GM19023 (cell line): ENCODE measurements at regions not wholly inside any gene's neighbourhood (a gene's known extent, or its start where the extent isn't known, plus 50 kb on each side); places are given as distances from the start of the nearest gene placed in this dataset.

ENCODE experiments used
- ATAC-seq: cut with Tn5 transposase; IDR thresholded peaks from one replicate; pipeline ENCODE4 v1.9.1; 2021; ENCODE audit warnings: mild to moderate bottlenecking, moderate library complexity; ENCODE audit not compliant: unreplicated experiment

DNA sequence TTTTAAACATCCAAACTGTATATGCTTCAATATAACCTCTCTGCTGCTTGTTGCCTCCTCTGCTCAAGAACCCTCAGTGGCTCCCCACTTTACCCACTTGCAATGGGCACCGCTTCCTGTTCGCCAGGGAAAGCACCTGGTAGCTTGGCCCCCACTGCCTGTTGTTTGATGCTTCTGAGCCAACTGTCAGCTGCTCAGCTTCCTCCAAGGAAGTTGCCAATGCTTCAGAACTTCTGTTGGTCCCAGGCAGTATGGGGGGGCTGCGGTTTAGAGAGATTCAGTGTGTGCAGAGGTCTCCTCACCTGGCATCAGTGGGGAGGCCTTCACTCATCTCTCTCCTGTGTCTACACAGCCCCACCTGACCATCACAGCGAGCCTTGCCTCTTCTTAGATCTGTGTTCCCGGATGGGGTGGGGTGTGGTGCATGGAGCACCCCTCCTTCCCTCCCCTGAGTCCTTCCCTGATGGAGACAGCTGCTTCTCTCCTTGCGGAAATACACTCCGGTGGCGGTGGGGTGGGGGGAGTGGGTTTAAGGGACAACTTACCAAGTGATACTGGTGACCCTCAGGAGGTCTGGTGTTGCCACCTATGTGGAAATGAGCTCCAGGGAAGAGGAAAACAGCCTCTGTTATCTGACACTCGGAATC lies 308.1 kb downstream of the CDH26 start:
- ATAC-seq = no peak

DNA sequence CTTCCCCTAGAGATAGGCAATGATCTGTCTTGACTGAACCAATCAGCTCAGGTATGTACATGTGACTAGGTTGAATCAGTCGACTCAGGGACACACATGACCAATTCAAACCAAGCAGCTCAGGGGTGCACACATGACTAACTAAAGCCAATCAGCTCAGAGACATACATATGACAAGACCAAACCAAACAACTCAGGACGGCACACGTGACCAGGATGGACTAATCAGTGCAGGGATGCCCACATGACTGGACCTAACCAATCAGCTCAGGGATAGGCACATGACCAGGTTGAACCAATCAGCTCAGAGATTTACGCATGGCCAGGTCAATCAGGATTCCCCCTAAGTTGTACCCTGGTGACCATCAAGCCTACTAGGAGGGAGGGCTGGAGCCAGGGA lies 310.3 kb downstream of the CDH26 start:
- no peak for ATAC-seq

DNA sequence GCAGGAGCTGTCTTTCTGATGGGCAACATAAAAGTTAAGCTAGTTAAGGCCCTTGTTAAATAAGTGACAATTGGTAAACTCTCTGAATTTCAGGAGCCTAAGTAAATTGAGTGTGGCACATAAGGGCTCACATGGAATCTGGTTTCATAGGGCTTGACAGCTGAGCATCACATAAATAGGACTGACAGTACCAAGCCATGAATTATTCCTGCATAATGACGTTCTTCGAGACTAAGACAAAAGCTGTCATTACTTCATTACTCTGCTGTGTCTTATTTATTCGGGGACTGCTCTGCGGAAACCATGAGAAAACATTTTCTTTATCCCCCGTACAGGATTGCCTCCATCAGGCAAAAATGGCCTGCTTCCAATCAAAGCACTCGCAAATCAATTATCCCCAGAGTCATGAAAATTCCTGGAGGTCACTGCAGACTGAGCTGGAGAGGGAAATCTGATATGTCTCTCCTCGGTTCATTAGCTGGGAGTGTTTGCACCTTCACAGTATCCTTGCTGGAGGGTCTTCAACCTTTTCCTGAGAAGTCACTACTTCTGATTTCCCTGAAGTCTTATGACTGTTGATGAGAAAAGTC lies 311.4 kb downstream of the CDH26 start:
- ATAC-seq = no peak

DNA sequence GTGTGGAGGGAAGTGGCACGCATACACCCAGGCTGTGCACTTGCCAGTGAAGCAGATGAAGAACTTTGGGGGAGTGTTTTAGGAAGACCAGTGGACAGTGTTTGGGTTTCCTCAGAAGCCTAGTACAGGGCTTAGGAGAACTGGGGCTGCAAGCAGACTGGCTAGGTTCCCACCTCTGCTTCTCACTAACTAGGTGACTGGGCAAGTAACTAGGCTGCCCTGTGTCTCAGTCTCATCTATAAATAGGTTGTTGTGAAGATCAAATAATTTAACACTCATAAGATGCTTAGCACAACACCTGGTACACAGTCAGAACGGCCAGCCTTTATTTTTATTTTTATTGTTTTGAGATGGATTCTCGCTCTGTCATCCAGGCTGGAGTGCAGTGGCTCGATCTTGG lies 312.1 kb downstream of the CDH26 start:
- ATAC-seq = no peak

DNA sequence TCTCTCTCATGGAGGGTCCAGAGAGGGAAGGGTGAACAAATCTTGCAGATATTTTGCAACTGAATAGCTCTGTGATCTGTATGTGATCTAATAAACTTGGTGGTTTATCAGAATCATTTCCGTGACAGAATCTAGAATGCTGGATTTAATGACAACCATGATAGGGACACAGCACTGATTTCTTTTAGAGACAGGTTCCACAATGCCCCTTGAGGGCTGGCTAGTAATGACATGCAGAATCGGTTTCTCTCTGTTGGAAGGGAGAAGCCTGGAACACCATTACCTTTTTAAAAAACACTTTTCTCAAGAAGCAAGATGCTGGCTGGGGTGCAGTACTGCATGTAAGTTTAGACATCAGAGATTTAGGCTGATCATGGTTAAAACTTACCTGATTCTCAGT lies 313.4 kb downstream of the CDH26 start:
- ATAC-seq = no peak

DNA sequence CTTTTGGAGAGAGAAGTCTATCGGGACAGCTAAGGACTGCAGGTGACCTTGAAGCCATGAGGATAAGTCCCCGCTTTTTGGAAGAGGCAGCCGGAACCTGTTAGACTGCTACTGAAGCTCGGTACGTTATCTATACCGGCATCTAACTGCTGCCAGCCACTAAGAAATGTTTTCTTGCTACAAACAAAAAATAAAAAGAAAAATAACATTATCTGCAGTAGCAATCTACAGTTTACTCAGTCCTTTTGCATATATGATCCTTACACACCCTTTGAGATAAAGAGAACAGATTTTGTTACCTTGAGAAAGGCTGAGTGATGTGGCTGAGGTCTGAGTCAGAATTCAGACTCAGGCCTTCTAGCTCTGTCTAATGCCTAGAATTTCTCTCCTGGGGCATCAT lies 314.6 kb downstream of the CDH26 start:
- no peak for ATAC-seq

DNA sequence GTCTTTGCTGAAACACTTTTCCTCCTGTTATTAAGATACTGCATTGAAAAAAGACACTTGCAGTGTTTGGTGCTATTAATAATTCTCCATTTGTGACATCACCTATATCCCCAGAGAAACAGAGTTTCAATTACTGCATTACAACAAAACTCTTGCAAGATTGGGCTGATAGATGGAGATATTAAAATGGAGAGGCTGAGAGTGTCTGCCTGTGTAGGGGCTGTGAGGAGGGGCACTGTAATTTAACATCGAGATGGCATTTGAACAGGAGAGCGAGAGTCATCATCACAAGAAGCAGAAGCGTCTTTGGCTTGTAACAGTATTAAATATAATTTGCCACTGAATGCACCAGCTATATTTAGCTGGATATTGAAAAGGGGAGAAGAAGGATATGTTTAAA lies 316.5 kb downstream of the CDH26 start:
- ATAC-seq = no peak

DNA sequence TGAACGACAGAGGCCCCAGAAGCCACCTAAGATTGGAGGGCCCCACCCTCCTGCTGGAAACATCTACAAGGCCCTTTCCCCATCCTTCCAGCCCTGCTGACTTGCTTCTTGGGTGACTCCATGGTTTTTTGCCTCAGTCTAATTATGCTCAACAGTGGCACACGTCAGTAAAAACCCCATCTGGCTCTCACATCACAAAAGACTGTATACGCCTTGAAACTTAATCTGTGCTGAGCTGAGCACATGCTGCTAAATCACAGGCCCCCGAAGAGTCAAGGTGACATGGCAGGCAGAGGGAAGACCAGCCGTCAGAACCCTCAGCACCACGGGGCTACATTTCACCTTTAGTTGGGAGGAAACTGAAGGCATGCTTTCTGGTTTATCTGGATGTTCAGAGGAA lies 323.1 kb downstream of the CDH26 start:
- no peak for ATAC-seq

DNA sequence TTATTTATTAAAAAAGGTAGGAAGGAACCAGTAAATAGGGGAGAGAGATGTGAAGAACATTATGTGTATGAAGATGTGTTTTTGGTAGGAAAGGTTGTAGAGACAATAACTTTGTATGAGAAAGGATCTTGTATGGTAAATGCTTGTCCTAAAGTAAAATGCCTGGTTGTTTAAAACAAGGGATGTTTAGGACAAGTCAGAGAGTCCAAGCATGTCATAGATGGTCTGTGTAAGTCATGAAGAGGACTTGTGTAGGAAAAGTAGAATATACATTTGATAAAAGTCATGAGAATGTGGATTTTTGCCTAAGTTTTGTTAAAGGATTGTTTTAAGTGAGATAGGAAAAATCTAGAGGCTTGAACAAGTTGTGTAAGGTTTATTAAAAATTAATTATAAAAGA lies 325.1 kb downstream of the CDH26 start:
- ATAC-seq = no peak

DNA sequence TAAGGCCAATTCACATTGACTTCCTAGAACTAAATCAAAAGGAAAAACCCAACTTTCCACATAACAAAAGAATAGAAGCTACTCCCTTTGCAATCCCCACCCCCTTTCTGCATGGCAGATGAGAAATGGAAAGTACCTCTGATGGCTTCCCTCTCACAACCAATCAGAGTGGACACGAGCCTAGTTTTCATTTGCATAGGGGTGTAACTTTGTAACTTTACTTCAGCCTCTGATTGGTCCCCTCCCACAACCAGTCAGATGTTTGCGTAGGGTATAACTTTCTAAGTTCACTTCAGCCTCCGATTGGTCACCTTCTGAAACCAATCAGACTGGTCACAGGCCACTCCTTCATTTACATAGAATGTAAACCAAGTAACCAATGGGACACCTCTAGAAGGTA lies 328.5 kb downstream of the CDH26 start:
- no peak for ATAC-seq

DNA sequence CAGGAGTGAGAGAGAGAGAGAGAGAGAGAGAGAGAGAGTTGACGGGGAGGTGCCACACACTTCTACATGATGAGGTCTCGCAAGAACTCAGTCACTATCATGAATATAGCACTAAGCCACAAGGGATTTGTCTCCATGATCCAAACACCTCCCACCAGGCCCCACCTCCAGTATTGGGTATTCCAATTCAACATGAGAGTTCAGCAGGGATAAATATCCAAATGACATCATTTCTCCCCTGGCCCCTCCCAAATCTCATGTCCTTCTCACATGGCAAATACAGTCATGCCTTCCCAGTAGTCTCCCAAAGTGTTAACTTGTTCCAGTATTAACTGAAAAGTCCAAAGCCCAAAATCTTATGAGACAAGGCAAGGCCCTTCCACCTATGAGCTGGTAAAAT lies 330.7 kb downstream of the CDH26 start:
- no peak for ATAC-seq

DNA sequence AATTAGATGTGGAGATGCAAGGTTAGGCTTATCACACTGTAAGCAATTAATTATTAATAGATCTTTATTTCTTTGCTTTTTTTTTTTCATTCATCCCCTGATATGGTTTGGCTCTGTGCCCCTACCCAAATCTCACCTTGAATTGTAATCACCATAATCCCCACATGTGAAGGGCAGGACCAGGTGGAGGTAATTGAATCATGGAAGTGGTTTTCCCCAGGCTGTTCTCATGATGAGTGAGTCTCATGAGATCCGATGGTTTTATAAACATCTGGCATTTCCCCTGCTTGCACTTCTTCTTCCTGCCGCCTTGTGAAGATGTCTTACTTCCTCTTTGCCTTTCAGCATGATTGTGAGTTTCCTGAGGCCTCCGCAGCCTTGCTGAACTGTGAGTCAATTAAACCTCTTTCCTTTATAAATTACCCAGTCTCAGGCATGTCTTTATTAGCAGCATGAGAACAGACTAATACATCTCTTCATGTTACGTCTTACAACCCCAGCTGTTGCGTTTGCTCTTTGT lies 333.8 kb downstream of the CDH26 start:
- no peak for ATAC-seq

DNA sequence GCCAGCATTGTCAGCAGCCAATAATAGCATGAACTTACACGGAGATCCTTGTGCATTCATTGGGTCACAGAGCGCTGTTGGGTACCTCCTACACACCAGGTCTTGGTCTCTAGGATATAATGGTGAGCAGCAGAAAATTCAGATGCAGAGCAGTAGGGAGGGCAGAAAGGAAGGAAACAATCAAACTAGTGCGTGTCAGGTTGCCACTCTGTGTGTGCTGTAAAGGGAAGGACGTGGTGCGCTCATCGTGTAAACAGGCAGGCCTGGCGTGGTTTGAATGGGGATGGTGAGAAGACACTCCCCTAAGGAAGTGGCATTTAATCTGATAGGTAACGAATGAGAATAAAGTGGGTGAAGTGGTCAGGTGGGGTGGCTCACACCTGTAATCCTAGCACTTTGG lies 336.4 kb downstream of the CDH26 start:
- no peak for ATAC-seq

DNA sequence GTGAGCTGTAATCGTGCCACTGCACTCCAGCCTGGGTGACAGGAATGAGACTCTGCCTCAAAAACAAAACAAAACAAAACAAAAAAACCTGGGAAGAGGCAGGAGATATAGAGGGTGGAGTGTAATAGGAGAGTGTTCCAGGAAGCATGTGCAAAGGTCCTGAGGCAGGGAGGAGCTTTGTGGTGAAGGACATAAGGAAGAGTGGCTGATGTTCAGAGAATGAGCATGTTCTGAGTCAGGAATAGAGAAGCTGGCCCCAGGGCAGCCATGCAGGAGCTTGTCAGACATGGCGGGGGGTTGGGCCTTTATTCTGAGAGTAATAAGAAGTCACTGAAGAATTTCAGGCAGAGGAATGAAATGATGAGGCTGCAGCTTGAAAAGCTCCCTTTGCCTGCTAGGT lies 337.0 kb downstream of the CDH26 start:
- ATAC-seq = no peak

DNA sequence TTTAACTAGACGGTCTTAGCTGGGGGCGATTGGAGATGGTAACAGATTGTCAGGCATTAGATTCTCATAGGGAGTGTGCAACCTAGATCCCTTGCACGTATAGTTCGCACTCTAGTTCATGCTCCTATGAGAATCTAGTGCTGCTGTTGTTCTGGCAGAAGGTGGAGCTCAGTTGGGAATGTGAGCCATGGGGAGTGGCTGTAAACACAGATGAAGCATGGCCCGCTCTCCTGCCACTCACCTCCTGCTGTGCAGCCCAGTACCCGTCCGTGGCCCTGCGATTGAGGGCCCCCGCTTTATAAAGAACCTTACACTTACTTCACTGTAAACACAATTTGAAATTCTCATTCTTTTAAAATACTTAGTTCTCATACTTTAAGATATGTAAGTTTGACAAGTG lies 339.4 kb downstream of the CDH26 start:
- ATAC-seq = no peak

DNA sequence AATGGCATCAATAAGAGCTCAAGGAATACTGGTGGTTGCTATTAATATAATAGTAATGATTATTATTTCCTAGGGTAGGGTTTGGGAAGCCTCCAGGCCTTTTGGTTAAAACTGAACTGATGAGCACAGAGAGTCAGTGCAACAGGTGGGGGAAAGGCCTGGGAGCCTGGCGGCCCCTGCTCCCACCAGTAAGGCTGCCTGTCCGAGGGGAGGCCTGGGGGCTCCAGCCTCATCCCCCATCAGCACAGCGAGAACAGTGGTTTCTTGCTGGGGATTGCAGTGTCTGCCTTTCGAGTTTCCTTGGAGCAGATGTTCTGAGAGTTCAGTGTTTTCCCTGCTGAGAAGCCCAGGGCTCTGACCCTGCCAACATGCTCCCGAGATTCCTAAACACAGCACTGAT lies 340.4 kb downstream of the CDH26 start:
- ATAC-seq = no peak

DNA sequence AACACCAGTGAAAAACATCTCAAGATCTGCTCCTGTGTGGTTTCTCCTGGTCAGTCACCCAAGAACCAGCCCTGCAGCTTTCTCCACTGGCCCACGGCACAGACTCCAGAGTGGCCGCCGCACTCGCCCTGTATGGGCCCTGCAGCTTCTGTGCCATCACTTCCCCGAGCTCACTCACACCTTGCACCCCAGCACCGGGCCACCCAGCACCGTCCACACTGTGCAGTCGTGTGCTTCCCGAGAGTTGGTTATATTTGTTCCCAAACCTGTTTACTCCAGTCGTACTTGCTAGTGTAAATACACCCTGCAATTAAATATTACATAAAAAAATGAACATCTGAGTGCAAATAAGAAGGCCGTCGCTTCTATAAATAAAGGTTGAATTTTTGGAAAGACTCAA lies 341.7 kb downstream of the CDH26 start:
- no peak for ATAC-seq

DNA sequence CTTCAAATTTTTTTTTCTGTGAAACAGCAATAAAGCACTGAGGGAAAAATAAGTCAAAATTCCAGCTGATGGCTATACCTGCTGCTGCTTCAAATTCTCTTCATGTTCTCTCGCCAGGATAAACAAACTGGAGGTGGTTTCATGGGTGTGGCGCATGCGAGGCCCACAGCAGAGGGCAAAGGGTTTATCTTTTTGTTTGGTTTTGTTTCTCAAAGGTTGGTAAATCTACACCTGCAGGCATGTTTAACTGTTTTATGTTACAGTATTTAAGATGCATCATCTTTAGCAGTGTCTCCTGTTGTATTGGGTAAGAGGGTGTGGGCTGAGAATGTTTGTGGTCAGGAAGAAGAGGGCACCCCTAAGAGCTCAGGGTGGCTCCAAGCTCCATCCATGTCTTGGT lies 342.2 kb downstream of the CDH26 start:
- ATAC-seq = no peak

DNA sequence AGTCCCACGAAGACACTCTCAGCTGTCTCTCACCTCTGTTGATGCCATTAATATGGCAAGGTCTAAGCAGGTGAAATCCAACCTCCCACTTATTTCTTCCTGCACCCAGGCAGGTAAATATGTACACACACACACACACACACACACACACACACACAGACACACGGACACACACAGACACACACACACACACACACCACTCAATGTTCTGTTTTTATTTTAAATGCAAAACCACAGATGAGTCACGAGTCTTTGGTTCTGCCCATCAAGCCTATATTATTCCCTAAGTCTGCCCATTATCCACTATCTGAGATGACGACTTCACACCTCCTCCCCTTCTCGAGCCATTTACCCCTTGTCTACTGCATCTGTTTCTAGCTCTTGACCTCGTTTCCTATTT lies 344.7 kb downstream of the CDH26 start:
- ATAC-seq = no peak

DNA sequence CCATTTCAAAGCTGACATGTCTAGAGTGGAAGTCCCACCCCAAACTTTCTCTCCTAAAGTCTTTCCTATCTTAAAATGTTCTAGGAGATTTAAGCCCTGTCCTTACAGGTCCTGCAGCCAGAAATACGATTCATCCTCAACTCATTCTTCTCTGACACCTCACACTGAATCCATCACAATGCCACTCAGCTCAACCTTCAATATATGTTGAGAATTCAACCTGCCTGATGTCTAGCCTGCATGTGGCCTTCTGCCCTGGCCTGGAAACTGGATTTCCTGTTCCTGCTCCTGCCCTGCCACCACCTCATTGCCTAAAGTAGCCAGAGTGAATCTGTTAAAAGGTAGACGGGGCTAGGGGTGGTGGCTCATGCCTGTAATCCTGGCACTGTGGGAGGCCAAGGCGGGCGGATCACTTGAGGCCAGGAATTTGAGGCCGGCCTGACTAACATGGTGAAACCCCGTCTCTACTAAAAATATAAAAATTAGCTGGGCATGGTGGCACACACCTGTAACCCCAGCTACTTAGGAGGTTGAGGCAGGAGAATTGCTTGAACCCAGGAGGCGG lies 345.9 kb downstream of the CDH26 start:
- no peak for ATAC-seq

DNA sequence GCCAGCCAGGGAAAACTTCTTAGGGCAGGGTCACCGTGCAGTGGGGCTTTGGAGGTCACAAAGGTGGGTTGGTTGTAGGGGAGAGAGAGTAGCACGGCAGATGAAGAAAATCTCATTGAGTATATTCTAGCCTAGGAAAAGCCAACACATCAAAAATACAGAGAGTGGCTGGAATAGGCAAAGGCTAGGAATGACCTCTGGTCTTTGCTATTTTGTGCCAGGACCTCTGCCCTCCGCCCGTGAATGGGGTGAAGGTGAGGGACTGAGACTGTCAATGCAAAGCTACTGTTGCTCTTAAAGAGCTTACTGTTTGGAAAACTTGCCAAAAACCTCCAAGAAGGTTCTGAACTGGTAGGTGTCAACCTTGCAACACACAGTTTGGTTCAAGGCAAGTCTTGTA lies 346.7 kb downstream of the CDH26 start:
- ATAC-seq = no peak

DNA sequence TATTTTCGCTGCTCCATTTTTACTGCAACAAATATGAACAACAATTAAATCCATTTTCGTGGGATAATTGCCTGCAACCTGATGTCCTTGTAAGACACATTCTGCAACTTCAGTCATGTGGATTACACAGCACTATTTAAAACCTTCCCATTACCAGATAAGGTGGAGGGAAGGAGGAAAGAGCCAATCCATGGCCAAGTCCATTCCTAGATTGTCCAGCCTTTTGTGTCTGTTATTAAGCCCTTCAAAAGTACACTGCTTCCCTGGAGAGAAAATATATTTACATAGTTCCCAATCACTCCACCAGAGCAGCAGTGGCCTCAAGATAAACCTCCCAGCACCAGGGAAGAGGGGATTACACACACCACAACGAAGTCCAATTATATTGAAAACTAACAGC lies 347.9 kb downstream of the CDH26 start:
- no peak for ATAC-seq

DNA sequence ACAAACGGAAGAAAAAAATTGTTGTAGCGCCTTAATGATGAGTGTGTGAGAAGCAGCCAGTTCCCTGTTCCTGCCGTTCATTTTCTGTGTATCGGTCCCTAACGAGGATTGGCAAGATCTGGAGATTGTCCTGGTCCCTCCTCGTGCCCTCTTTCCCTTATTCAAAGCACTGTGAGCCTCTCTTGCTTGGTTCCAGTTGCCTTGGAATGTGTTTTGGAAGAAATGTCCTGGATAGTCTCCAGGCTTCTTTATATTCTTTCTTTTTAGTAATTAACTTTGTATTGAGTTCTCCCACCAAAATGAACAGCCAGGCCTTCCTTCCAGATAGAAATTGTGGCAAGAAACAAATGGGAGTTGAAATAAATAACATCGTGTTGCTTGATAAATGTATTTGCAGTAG lies 348.3 kb downstream of the CDH26 start:
- no peak for ATAC-seq
